ENCODE measurements at regions not wholly inside any gene's neighbourhood (a gene's known extent, or its start where the extent isn't known, plus 50 kb on each side); places are given as distances from the start of the nearest gene placed in this dataset.

DNA sequence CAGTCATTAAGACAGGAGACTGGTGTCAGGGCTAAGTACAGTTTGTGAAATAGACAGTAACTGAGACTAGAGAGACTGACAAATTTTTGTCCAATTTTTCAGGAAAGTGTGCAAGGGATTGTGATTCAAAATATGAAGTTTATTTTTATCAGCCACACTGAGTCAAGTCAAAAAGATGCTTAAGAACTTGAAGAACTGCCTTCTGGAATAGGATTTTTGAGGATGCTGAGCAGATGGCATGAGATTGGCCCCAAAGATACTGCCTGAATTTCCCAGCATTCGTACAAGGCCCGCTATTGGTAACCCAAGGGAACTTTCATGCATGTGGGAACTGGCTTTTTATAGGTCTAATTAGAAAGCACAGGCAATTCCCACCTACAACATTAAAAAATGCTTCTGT is 610.0 kb downstream of the LMO4 start:
- DNase-seq: no peak

DNA sequence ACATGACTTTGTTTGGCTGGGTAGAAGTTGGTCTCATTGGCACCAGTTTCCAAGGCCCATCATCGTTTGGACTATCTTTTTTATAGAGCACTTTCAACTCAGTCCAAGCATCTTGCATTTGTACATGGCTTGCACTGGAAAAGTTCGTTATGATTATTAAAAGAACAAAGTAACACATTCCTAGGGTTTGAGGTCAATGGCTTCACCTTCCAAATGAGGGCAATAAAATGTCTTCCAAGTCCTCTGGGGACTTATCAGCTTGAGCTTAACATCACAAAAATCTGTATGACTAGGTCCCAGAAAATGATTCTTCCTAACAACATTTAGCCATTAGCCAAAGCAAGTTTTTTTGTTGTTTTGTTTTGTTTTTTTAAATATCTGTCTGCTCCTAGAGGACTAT is 610.8 kb downstream of the LMO4 start:
- no peak for DNase-seq

DNA sequence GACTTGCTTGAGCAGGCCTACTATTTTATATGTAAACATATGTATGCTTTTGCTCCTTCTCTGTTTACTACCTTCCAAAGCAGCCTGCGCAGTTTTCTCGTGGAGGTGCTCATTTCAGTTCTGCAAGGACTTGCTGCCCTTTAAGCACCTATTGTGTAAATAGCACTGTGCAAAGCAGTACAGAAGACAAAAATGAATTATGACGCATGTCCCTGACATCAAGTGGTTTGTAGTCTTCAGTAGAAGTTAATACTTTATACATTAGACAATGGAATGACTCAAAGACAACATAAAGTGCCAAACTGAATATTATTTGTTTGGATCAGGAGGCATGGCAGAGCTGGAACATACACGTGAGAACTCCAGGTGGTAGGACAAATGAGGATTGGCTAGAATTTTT is 611.7 kb downstream of the LMO4 start:
- no peak for DNase-seq

DNA sequence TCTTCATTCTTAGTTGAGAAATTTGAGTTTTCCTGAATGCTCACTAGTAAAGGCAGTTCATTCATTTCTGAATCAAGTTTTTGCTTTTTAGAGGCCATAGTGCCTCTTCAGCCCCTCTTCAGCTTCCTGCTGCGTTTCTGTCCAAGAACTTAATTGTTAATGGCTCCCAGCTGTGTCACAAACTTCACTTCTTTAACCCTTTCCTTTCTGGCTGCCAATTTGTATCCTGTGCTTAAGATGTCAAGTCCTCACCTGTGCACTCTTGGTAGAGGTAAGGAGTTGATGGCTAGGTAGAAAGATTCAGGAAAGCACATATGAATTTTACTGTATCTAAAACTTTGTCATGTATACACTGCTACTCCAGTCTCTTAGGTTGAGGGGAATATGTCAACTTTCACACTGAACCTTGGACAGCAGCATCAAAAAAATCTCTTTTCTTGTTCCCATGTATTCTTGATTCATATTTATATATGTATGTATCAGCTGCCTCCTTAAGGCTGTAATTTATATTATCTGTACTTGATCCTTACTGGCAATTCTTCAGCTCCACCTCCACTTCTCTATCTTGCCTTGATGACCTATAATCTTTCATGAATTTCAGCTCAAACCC is 612.8 kb downstream of the LMO4 start:
- no peak for DNase-seq

DNA sequence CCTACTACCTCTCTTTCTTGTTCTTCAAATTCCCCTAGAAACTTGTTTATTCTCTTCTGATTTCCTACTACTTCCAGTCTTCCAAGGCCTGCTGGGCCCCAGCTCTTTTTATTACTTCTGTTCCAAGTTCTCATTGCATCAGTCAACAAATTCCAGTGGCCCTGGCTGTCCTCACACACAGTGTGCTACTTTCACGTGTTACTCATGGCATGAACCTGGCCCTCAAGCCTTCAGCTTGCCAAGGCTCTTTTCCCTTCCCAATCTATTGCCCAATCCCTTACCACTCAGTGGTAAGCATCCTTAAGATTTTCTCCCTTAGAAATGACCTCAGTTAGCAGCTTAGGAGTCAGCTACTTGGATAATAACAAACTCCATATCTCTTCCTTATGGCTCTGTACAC is 613.5 kb downstream of the LMO4 start:
- no peak for DNase-seq

DNA sequence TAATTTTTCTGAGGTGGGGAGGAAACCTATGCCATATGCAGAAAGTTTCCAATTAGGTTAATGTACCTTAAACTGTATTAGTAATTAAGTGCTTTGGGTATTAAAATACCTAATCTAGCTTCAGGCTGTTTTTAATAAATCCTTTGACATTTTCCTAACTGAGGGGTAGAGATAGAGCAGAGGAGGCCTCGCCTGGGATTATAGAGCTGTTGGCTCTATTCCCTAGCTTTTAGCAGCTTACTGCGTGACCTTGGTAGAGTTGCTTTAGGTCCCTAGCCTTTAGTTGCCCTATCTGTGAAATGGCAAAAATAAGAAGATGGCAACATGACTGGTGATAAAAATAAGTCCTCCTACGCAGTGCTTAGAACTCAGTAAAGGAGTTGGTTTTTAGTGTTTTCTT is 621.0 kb downstream of the LMO4 start:
- no peak for DNase-seq

DNA sequence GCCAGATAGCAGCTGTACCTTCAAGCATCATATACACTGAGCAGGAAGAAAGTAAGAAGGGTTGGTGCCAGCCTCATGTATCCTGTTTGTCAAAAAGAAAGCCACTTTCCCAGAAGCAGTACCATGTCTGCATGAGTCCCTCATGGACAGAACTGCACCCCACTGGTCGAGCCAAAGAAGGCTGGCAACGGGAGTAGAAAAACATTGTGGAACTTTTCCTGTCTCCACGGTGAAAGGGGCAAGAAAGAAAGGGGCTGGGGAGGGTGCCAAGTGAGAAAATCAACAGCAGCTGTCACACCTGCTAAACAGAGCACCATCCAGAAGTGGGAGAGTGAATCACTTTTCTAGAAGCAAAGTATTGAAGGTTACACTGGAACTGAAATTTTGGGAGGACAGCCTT is 621.7 kb downstream of the LMO4 start:
- DNase-seq: no peak

DNA sequence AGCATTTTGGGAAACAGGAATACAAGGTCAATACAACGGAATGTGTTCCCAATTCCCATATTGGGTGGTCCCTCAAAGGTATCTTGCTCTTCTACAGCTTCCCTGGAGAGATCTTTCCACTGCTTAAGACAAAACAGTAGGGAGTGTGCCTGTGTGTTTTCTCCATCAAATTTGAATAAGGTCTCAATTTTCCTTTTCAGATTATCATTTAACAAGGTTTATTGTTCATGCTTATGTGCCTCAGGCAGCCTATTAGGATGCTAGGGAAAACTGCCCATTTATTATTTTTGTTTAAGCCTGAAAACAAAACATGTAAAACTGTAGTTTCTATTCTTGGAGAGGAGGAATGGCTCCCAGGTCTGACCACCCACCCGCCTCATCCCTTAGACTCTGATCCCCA is 622.7 kb downstream of the LMO4 start:
- DNase-seq: no peak

DNA sequence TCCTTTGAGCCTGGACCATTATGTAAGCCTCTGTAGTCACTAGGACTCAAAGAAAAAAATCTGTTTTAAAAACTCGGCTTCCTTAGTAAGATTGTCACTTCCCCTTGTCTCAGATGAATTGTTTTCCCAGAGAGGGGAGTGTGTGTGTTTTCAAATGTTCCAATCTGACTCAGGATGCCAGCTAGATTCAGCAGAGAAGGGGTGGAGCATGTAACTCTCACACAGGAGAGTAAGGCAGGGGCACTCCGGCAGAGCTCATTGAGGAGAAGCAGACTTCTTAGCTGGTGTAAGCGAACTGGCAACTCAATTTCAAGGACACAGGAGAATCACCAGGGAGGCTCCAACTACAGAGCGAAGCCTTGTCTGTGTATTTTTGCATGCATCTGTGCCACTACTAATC is 623.2 kb downstream of the LMO4 start:
- no peak for DNase-seq

DNA sequence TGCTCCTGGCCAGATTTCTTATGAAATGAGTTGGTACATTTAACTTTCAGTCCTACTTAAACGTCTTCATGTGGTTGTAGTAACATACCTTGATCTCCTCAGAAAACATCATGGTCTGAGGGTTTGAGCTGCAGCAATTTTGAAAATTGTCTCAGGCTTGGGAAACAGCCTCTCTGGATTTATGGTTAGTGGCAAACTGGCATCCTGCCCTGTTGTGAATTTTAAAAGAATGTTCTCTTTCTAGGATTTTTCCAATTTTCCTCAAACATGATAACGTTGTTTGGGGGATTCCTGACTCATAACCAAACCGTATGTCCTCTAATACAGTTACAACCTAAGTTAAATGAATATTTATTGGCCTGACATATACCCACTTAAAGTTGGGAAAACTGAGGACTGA is 624.4 kb downstream of the LMO4 start:
- no peak for DNase-seq

DNA sequence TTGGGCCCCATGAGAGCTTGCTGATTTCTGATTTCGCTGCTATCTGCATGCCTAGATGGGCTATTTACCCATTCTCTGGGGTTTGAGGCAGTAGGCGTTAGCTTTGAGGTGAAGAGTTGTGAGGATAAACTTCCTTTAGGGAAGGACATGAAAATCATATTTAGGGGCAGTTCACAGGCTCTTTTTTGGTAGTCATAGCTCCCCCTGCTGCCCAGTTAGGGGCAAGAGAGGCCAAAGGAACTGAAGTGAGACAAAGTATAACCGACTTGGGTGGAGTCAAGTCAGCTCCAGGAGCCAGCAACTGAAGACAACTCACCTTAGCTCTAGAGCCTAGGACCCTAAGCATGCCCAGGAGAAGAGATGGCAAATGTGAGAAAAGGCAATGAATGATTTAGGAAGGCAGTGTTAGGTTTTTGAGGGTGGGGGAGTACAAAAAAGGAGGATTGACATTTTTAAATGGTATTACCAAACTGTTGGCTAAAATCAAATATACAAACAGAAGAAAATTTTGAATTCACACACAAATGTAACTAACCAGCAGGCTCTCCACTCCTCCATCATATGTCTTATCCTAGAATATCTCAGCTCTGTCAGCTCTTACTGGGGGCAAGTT is 625.2 kb downstream of the LMO4 start:
- peak; percentile 63 for DNase-seq

DNA sequence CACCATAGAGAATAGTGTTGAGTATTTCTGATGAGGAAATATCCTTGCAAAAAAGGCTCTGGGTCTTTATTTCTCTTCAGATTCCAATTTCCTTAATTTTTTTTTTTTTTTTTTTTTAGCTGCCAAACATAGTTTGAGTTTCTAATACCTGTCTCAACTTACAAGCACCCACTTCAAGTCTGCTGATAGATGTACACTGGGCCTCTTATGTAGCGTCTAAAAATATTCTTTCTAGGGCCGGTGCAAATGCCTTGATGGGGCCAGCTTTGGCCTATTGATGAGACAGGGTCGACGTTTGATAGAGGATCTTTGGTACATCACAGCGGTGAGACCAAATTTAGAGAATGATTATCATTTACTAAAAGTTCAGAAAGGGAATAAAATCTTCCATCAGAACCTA is 626.4 kb downstream of the LMO4 start:
- no peak for DNase-seq

DNA sequence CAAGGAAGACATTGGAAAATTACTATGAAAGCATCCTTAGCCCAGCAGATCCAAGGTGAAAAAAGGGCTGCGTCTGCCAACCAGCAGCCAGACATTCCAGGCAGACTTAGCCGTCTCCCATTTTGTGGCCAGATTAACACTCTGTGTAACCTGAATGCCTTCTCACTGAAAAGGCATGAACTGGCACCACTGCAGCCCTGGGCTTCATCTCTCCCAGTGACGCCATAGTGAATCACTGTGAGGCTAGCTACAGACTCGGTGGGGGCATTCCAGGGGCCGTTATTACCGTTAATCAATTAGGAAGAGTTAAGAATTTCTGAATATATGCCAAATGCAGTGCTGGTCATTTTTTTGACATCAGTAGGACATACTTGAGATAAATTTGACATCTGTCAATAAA is 627.4 kb downstream of the LMO4 start:
- no peak for DNase-seq

DNA sequence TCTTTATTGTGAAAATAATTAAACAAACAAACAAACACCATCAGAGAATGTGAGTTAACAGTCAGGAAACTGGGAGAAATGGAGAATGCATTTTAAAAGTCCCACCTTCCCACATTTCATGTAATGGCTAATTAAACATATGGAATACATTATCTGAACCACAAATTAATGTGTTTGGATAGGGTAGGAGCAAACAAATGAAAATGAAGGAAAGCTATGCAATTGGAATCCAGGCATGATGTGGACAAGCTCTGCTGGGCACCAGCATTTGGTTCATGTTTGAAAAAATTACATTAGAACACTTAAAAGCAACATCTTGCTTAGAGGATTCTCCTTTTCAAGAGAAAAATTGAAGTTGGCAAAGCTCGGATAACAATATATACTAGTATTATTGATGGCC is 628.1 kb downstream of the LMO4 start:
- no peak for DNase-seq

DNA sequence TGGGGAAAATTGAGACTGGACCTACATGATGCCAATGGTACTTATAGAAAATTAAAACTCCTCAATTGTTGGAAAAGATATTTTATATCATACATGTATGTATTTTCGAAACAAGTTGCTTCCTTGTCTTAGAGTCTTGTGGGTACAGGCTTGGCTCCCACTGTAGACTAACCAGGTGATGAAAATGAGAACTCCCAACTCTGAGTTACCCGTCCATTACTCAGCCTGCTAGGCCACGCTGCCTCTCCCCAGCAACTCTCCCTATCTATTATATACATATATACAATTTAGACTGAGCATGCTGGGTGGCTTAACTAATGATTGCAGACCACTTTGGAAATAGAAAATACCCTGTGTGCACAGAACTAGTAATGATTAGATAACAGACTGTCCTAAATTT is 628.7 kb downstream of the LMO4 start:
- DNase-seq: no peak

DNA sequence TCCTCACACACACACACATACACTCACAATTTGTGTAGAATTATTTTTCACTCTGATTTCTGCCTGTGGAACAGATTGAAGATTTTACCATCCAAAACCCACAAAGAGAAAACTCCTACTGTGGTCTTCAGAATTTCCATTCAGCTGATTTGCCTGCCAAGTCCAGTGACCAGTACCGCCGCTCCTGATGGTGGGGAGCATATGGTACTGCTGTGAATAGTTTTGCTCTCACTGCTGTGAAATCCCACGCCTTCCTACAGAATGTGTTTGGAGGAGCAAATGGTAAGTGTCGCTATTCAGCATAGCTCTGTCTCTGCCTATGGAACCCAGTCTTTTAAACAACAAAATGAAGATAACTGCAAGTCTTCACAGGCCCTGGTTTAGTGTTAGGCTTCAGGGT is 629.5 kb downstream of the LMO4 start:
- no peak for DNase-seq

DNA sequence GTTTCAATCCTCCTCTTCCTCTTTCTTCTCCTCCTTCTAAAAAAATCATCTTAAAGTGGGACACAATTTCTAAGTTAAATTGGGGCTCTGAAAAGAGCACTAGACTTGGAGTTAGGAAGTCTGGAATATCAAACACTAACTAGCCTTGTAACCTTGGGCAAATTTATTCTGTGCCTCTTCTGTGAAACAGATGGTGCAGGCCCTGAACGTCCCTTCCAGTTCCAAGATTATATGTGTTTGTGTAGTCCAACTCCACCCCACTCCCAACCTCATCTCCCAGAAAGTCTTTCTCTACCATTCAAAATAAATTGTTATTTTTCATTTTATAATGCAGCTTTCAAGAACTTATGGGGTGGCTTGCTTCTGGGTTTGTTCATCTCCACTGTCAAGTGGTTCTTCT is 630.0 kb downstream of the LMO4 start:
- no peak for DNase-seq

DNA sequence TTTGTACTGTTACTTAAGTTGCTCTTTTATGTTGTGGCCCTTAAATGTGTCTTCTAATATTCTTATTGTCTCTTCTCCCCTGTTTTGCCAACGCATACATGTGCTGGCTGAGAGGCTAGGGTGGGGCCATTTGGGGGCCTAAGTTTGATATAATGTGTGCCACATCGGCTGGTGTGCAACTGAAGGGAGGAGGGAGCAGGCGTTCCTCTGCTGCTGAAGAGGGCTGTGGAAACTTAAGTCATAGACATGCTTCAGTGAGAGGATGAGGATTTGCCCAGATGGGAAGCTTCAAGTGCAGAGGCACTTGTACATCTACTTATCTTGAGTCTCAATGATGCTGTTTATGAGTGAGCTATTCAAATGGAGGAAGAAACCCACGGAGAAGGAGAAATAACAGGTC is 630.6 kb downstream of the LMO4 start:
- no peak for DNase-seq

DNA sequence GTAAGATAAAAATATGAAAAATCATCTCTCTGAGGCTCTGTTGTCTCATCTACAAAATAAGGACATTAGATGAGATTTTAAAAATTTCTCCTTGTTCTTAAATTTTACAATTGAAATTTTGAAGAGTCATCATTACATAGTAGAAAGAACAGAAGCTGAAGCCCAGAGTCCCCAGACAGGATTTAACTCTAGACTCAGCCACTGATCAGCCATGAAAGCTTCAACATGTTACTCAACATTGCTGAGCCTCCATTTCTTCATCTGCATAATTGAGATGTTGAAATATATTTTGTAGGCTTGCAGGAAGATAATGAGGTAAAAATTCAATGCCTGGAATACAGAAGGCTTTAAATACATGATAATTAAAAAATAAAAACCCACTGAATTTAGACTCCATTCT is 633.3 kb downstream of the LMO4 start:
- no peak for DNase-seq

DNA sequence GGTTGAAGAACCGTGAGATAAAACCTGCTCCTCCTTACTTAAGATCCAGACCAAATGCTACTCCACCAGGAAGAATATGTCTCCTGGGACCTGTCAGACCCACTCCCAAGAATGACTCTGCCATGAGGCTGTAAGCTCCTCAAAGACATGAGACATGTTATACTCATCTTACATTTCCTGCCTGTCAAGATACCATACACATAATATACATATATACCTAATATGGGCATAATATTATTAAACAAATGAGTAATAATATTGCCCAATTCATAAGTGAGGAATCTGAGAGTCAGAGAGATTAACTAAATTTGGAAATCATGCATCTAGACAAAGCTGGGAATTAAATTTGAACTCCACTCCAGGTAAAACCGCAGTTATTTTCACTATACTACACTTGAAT is 634.9 kb downstream of the LMO4 start:
- no peak for DNase-seq

DNA sequence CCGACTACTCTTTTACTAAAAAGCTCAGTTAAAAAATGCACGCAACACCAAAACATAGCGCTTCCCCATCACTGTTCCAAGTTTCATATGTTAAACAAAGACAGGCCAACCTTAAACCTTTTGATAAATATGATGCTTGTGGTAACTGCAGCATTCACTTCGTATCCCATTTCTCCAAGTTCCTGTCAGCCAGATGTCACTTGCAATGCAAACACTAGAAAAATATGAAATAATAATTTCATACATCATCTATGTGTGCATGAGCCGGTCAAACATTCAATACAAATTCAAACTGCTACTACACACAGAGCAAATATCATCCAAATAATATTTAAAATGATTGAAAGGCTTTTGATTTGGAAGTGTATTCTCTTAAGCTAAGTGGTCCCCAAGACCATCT is 636.5 kb downstream of the LMO4 start:
- no peak for DNase-seq

DNA sequence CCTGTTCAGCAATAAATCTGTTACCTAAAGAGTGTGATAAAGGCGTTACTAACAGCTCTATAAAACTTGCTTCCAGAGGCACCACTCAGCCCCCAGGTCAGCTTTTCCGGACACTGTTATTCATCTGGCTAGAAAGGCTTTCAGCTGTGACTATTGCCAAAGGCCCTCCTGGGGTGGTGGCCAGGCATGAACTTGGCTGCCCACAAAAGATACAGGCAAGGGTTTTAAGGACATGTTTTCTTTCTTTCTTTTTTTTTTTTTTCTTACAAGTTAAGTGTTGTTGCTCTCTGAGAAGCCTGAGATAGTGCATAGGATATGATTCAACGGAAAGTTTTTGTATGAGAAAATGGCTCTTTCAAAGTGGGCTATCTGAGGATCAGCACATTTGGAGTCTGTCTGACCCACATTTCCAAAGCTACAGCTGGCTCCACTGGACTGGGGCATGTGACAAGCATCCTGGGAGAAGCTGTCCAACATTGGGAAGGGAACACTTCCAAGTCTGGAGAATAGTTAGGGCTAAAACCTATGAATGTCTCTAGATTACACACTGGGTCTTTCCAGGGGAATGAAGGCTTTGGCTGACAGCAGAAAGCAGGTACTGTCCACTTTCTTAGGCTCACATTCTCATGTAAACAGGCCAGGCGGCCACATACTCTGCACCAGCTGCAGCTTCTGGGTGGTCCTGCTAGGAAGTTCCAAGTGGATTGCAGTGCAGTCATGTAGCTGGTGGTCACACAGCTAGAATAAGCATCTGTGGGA is 639.7 kb downstream of the LMO4 start:
- no peak for DNase-seq

DNA sequence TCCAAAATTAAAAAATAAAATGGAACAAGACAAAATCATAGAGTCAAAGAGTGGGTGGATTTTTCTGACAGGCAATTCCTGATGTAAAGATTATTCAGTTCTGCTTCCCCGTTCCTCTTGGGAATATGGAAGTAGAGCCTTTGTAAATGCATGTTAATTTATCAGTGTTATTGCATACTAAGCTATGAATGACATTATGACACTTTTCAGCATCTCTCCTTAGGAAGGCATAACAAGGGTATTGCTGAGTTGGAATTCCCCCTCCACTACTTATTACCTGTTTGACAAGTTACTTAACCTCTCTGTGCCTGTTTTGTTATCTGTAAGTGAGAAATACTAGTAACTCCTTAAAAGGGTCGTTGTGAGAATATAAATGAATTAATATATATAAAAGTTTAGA is 640.4 kb downstream of the LMO4 start:
- no peak for DNase-seq

DNA sequence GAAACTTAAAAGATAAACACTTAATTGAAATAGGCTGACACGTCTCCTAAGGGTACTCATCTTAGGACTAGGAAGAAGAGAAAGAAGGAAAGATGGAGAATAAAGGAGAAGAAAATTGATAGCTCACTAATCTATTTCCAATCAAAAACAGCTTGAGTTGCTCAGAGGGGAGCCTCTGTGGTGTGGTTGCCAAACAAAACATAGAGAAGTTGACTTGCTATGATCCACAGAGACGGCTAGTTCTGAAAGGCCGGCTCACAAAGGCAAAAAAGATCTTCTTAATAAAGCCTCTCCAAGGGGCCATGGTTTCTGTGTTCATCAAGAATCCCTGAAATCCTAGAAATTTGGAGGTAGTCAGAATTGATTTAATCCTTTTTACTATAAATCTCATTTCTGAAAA is 644.1 kb downstream of the LMO4 start:
- no peak for DNase-seq

DNA sequence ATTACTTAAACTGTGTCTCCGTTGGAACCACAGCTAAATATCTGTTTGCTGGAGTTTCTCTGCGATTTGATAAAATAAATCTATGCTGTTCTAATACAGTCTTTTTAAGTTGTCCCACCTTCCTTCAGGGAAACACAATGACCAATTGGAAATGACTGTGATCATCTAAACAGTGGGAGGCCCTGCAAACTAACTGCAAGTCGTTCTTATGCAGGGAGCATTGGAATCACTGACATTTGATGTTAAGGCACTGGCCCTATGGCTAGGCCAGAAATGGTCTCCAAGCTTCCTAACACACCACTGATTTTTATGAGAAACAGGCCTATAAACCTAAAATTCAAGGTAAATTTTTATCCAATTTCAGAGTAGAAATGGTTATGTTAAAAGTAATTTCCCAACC is 645.2 kb downstream of the LMO4 start:
- no peak for DNase-seq
